GM12892 (cell line): ENCODE measurements at regions not wholly inside any gene's neighbourhood (a gene's known extent, or its start where the extent isn't known, plus 50 kb on each side); places are given as distances from the start of the nearest gene placed in this dataset.

Source experiments
- POLR2A ChIP-seq: IDR thresholded peaks from 2 replicates; pipeline ENCODE4 v1.6.1; 2011; ENCODE audit warnings: low read depth, low read length, control low read depth
- TAF1 ChIP-seq: IDR thresholded peaks from 2 replicates; pipeline ENCODE4 v1.6.1; 2011; ENCODE audit warnings: low read depth, mild to moderate bottlenecking, control low read depth, low read length, borderline replicate concordance

- TF ChIP-seq TAF1 (no peak), POLR2A (no peak)
Observed at GRCh38 chr22:49431551-49431950, 396.1 kb downstream of the BRD1 start.
